ENCODE measurements at regions not wholly inside any gene's neighbourhood (a gene's known extent, or its start where the extent isn't known, plus 50 kb on each side); places are given as distances from the start of the nearest gene placed in this dataset.

DNA sequence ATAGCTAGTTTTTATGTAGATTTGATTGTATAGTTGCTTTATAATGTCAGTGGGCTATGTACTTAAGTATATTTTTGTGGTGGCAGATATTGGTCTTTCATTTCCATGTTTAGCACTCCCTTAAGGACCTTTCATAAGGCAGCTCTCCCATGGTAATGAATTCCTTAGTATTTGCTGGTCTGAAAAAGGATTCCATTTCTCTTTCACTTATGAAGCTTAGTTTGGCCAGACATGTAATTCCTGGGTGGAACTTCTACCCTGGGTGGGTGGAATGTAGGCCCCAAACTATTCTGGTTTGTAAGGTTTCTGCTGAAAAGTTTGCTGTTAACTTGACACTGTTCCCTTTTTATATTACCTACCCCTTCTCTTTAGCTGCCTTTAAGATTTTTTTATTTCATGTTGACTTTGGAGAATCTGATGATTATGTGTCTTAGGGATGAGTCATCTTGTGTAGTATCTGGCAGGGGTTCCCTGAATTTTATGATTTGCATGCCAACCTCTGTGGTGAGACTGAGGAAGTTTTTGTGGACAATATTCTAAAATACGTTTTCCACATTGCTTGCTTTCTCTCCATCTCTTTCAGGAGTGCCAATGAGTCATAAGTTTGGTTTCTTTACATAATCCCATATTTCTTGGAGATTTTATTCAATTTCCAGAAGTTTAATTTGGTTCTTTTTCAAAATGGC is 65.4 kb upstream of the VRK2 start:
- DNase-seq, result no peak

DNA sequence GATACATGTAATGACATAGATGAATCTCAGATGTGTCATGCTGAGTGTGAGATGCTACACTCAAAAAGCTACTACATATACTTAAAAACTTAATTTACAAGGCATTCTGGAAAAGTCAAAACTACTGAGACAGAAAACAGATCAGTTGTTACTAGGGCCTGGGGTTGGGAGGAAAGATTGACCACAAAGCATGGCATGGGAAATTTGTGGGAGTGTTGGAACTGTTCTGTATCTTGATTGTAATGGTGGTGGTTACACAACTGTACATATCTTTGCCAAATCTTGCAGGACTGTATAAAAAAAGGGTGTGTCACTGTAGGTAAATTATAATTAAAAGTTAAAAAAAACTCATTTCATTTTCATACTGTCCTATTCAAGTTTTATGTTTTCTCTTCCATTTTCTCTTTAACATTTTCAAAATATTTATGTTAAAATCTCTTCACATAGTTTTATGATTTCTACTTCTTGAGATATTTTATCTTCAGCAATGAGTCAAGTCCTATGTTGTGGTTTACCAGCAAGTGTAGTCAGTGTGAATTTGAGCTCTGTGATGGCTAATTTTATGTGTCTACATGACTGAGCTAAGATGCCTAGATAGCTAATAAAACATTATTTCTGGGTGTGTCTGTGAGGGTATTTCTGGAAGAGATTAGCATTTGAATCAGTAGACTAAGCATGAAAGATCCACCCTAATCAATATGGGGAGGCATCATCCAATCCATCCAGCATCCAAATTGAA is 58.6 kb upstream of the VRK2 start:
- DNase-seq, result no peak

DNA sequence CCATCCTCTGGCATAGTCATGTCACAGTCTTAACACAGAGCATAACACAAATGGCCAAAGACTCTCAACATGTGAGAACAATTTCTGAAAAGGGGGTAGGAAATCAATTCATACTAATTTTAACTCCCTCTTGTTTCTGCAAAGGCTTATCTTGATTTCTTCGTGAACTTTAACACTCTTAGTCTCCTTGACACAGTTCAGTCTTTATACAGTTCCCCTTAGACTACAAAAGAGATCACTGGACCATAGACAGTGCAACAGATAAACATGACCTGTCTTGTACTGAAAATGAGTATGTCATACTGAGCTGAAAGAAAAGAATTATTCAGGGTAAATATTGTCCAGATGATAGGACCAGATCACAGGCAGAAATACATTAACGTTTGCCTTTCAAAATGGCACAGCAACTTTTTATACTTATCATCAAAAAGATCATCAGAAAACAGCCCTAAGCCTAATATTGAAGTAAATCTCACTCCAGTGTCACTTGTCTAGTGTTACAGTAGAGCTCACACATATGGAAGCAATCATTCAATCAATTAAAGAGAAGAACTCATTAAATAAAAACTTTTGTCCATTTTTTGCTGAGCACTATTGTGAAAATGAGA is 56.4 kb upstream of the VRK2 start:
- no peak for DNase-seq
